ENCODE measurements at regions not wholly inside any gene's neighbourhood (a gene's known extent, or its start where the extent isn't known, plus 50 kb on each side); places are given as distances from the start of the nearest gene placed in this dataset.

DNA sequence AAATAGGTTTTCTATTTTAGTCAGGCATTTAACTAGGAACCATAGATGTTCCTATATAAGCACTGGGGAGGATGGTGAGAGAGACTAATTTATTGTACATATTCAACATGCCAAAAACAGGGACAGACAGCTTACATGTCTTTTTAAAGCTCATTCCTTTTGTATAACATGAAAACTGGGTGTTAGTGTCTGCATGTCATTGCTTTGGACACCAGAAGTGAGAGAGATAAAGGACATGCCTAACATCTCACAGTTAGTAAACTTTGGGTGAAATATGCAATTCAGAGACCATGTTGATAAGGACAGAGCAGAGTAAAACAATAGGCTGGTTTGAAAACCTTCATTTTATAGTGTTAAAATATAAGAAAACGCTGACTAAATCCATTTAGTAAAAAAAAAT lies 860.0 kb upstream of the LCORL start:
- TF ChIP-seq, protein P1, sequence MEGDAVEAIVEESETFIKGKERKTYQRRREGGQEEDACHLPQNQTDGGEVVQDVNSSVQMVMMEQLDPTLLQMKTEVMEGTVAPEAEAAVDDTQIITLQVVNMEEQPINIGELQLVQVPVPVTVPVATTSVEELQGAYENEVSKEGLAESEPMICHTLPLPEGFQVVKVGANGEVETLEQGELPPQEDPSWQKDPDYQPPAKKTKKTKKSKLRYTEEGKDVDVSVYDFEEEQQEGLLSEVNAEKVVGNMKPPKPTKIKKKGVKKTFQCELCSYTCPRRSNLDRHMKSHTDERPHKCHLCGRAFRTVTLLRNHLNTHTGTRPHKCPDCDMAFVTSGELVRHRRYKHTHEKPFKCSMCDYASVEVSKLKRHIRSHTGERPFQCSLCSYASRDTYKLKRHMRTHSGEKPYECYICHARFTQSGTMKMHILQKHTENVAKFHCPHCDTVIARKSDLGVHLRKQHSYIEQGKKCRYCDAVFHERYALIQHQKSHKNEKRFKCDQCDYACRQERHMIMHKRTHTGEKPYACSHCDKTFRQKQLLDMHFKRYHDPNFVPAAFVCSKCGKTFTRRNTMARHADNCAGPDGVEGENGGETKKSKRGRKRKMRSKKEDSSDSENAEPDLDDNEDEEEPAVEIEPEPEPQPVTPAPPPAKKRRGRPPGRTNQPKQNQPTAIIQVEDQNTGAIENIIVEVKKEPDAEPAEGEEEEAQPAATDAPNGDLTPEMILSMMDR (conservative IDR thresholded peaks at IDR 0.05; ENCODE audit: low read depth, low read length): no peak
- TF ChIP-seq EZH2 (IDR thresholded peaks at IDR 0.05; ENCODE audit: borderline replicate concordance, low read depth, low read length, poor library complexity, severe bottlenecking): no peak

DNA sequence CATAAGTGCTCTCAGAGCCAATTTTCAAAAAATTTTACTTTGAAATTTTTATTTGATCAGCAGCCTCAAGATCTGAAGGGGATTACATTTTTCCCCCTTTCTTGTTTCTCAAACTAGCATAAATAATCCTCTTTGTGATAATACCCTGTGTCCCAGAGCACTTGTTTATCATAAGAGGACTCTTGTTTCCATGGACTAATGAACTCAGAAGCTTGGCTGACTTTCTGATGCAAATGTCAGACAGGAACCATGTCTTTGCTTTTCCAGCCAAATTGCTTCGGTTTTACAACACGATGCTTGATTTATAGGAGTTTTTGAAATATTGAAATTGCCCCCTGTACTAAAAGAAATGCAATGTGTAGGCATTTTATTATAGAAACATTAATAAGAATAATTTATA lies 859.3 kb upstream of the LCORL start:
- POLR2A ChIA-PET (ENCODE audit: low non-redundant PET): no interaction called here
- H3K9me3 ChIP-seq (ENCODE audit: low read depth, low read length, poor library complexity, severe bottlenecking): no peaks in the 10 kb centered on the region
- intact Hi-C loops (cut with micrococcal nuclease; ENCODE audit: unreplicated experiment): no loop called here
- no peak overlapping the region for H3K27ac ChIP-seq (ENCODE audit: low read depth, low read length, poor library complexity, severe bottlenecking)
- DNase-seq (ENCODE audit: low spot score): no peak
- TF ChIP-seq, protein P1 (conservative IDR thresholded peaks at IDR 0.05; ENCODE audit: low read depth, low read length): no peak
- no peaks in the 10 kb centered on the region for H3K27me3 ChIP-seq (replicated peaks; ENCODE audit: insufficient read depth, low read depth, low read length, poor library complexity)
- CTCF ChIA-PET: no interaction called here
- H3K4me1 ChIP-seq (ENCODE audit: insufficient read depth, low read length, poor library complexity, severe bottlenecking): no peaks in the 10 kb centered on the region
- no TSS peak for BruUV-seq (replicated peaks)
- H3K4me3 ChIP-seq (ENCODE audit: low read depth, low read length, poor library complexity, severe bottlenecking): no peak overlapping the region
- no peaks in the 10 kb centered on the region for H3K36me3 ChIP-seq (ENCODE audit: insufficient read depth, low read length, poor library complexity, severe bottlenecking)

More for the DNA sequence above, 860.0 kb upstream of the LCORL start:
- ChIA-PET CTCF (no interaction called here), POLR2A (ENCODE audit: low non-redundant PET) (no interaction called here)
- Histone ChIP-seq H3K4me1 (ENCODE audit: insufficient read depth, low read length, poor library complexity, severe bottlenecking) (no peaks in the 10 kb centered on the region), H3K27ac (ENCODE audit: low read depth, low read length, poor library complexity, severe bottlenecking) (no peak overlapping the region), H3K36me3 (ENCODE audit: insufficient read depth, low read length, poor library complexity, severe bottlenecking) (no peaks in the 10 kb centered on the region), H3K9me3 (ENCODE audit: low read depth, low read length, poor library complexity, severe bottlenecking) (no peaks in the 10 kb centered on the region), H3K4me3 (ENCODE audit: low read depth, low read length, poor library complexity, severe bottlenecking) (no peak overlapping the region), H3K27me3 (replicated peaks; ENCODE audit: insufficient read depth, low read depth, low read length, poor library complexity) (no peaks in the 10 kb centered on the region)
- no TSS peak for BruUV-seq (replicated peaks)
- intact Hi-C loops (cut with micrococcal nuclease; ENCODE audit: unreplicated experiment): no loop called here
- DNase-seq (ENCODE audit: low spot score): no peak

DNA sequence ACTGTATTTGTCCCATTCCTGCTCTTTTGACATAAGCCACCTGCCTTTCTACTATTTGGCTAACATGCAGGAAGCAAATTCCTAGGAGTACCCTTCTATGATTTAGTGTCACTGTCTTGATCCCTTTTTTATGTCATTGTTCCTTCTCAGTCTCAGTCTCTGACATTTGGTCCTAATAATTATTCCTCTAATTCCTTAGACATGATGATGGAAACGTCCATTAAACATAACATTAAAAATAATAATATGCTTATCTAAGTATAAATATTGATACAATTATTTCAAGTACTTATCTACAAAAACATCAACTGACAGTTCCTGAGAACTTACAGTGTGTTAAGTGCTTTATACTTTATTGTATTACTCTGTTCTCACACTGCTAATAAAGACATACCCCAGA lies 857.0 kb upstream of the LCORL start:
- BruUV-seq (replicated peaks): no TSS peak
- Histone ChIP-seq H3K9me3 (ENCODE audit: low read depth, low read length, poor library complexity, severe bottlenecking) (peaks cover 5% of the 10 kb centered on the region), H3K4me1 (ENCODE audit: insufficient read depth, low read length, poor library complexity, severe bottlenecking) (no peaks in the 10 kb centered on the region), H3K27ac (ENCODE audit: low read depth, low read length, poor library complexity, severe bottlenecking) (no peak overlapping the region), H3K27me3 (replicated peaks; ENCODE audit: insufficient read depth, low read depth, low read length, poor library complexity) (no peaks in the 10 kb centered on the region), H3K36me3 (ENCODE audit: insufficient read depth, low read length, poor library complexity, severe bottlenecking) (no peaks in the 10 kb centered on the region), H3K4me3 (ENCODE audit: low read depth, low read length, poor library complexity, severe bottlenecking) (no peak overlapping the region)
- TF ChIP-seq, protein P1 (conservative IDR thresholded peaks at IDR 0.05; ENCODE audit: low read depth, low read length): no peak
- no peak for TF ChIP-seq EZH2 (IDR thresholded peaks at IDR 0.05; ENCODE audit: borderline replicate concordance, low read depth, low read length, poor library complexity, severe bottlenecking)
- ChIA-PET POLR2A (ENCODE audit: low non-redundant PET) (no interaction called here), CTCF (no interaction called here)
- DNase-seq (ENCODE audit: low spot score): no peak
- intact Hi-C loops (cut with micrococcal nuclease; ENCODE audit: unreplicated experiment): no loop called here
